SK-N-SH (cell line): ENCODE measurements at regions not wholly inside any gene's neighbourhood (a gene's known extent, or its start where the extent isn't known, plus 50 kb on each side); places are given as distances from the start of the nearest gene placed in this dataset.
"Not testable (repeated sequence)": the region's sequence is repeated elsewhere in the genome, so short reads cannot be mapped to it uniquely, and the experiment has no call there.

ENCODE experiments used
- EZH2phosphoT487 ChIP-seq: fragments of 200-600 bp; sonication (generic); IDR thresholded peaks from 2 replicates; pipeline ENCODE4 v1.6.1; 2017; ENCODE audit warnings: low read depth, mixed run types, mild to moderate bottlenecking, antibody characterized with exemption, moderate library complexity, borderline replicate concordance
- MEF2A ChIP-seq: IDR thresholded peaks from 2 replicates; pipeline ENCODE4 v1.4.0; 2012; ENCODE audit warnings: low read depth, borderline replicate concordance
- NRF1 ChIP-seq: IDR thresholded peaks from 2 replicates; pipeline ENCODE4 v1.6.1; 2012; ENCODE audit warnings: low read depth, mild to moderate bottlenecking, low read length
- SIN3A ChIP-seq: IDR thresholded peaks from 2 replicates; pipeline ENCODE4 v1.6.1; 2012; ENCODE audit warnings: low read depth, mild to moderate bottlenecking, low read length, moderate library complexity, borderline replicate concordance
- TF ChIP-seq, protein P1 (sequence below): IDR thresholded peaks from 2 replicates; pipeline ENCODE4 v1.6.1; 2012; ENCODE audit warnings: mild to moderate bottlenecking, low read depth, low read length, moderate library complexity

DNA sequence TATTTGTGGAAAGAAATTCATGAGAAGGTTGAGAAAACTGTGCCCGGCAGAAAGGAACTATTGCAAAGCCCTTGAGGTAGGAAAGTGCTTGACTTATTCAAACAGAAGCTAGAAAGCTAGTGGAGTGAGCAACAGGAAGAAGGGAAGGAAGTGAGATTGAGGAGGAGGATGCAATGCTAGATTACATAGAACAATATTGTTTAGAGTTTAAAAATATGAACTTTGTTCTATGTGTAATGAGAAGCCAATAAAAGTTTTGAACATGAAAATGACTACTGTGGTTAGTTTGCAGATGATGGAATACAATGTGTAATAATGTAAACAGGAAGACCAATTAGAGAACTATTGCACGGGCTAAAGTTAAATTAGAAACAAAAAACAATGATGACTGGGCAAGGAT lies 853.1 kb downstream of the TTLL7 start:
- not testable (repeated sequence) for TF ChIP-seq NRF1, EZH2phosphoT487, SIN3A, MEF2A
- TF ChIP-seq, protein P1, sequence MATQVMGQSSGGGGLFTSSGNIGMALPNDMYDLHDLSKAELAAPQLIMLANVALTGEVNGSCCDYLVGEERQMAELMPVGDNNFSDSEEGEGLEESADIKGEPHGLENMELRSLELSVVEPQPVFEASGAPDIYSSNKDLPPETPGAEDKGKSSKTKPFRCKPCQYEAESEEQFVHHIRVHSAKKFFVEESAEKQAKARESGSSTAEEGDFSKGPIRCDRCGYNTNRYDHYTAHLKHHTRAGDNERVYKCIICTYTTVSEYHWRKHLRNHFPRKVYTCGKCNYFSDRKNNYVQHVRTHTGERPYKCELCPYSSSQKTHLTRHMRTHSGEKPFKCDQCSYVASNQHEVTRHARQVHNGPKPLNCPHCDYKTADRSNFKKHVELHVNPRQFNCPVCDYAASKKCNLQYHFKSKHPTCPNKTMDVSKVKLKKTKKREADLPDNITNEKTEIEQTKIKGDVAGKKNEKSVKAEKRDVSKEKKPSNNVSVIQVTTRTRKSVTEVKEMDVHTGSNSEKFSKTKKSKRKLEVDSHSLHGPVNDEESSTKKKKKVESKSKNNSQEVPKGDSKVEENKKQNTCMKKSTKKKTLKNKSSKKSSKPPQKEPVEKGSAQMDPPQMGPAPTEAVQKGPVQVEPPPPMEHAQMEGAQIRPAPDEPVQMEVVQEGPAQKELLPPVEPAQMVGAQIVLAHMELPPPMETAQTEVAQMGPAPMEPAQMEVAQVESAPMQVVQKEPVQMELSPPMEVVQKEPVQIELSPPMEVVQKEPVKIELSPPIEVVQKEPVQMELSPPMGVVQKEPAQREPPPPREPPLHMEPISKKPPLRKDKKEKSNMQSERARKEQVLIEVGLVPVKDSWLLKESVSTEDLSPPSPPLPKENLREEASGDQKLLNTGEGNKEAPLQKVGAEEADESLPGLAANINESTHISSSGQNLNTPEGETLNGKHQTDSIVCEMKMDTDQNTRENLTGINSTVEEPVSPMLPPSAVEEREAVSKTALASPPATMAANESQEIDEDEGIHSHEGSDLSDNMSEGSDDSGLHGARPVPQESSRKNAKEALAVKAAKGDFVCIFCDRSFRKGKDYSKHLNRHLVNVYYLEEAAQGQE, result not testable (repeated sequence)
